GM03348 (cell line): ENCODE measurements at regions not wholly inside any gene's neighbourhood (a gene's known extent, or its start where the extent isn't known, plus 50 kb on each side); places are given as distances from the start of the nearest gene placed in this dataset.
"Not testable (repeated sequence)": the region's sequence is repeated elsewhere in the genome, so short reads cannot be mapped to it uniquely, and the experiment has no call there.

Experiments
- DNase-seq: peaks from one replicate; pipeline ENCODE4 v3.0.0; 2012; ENCODE audit warnings: low spot score

GRCh38 chr2:19100570-19100969, 257.9 kb downstream of the OSR1 start:
- no peak for DNase-seq

GRCh38 chr2:19099181-19099580, 259.2 kb downstream of the OSR1 start:
- no peak for DNase-seq

DNA sequence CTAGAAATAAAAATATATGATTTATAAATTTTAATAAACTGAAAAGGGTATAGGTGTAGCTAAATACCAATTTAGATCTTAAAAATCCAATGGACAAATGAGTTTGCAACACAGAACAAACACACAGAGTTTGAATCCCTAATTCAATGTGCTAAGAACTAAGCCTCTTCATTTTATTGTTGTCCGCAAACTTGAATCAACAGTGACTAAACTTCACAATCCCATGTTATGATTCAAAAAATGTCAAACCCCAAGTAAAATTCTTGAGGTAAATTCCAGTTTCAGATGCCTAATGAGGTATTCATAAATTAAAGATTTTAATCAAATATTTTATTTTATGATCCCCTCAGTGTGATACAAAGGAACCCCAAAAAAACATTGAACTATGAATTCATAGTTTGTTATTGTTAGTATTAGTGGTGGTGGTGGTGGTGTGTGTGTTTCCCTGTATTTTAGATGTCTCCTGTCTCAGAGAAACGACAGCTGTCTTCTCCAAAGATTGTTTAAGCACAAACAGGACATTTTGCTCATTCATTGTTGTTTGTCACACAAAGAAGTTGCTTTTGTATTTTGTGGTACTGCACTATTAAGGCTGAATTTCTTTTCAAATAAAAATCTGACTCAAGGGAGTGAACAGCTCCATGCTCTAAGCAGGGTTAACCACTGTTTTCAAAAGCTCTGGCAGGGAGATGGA, 259.8 kb downstream of the OSR1 start:
- DNase-seq, result no peak

DNA sequence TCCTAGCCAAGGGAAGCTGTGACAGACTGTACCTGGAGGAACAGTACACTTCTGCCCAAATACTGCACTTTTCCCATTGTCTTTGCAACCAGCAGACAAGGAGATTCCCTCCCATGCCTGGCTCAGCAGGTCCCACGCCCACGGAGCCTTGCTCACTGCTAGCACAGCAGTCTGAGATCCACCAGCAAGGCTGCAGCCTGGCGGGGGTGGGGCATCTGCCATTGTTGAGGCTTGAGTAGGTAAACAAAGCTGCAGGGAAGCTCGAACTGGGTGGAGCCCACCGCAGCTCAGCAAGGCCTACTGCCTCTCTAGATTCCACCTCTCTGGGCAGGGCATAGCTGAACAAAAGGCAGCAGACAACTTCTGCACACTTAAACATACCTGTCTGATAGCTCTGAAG, 268.9 kb downstream of the OSR1 start:
- DNase-seq, result not testable (repeated sequence)

GRCh38 chr2:19086231-19086651, 272.2 kb downstream of the OSR1 start:
- no peak for DNase-seq

- DNase-seq, result no peak
Measured at GRCh38 chr2:19078709-19079108, 279.7 kb downstream of the OSR1 start.

GRCh38 chr2:19073522-19073921, 284.9 kb downstream of the OSR1 start:
- DNase-seq, result peak; percentile 18

- DNase-seq, result no peak
Measured at GRCh38 chr2:19072161-19072560, 286.3 kb downstream of the OSR1 start.

GRCh38 chr2:19070886-19071285, 287.5 kb downstream of the OSR1 start:
- DNase-seq, result no peak

DNA sequence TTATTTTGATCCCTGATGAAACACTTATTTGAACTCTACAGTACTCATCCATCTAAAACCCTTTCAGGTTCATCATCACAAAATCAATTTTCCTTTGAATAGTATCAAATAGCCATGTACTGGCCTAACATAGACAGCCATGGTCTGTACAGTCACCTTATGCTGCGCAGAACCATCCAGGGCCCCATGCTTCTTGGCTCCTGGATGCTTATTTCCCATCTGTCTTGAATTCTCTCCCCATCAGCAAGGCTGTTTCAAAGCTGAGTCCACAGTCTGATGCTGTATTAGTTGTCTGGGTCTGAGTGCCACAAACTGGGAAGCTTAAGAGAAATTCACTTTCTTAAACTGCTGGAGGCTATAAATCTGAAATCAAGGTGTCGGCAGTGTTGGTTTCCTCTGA, 290.2 kb downstream of the OSR1 start:
- DNase-seq, result no peak

DNA sequence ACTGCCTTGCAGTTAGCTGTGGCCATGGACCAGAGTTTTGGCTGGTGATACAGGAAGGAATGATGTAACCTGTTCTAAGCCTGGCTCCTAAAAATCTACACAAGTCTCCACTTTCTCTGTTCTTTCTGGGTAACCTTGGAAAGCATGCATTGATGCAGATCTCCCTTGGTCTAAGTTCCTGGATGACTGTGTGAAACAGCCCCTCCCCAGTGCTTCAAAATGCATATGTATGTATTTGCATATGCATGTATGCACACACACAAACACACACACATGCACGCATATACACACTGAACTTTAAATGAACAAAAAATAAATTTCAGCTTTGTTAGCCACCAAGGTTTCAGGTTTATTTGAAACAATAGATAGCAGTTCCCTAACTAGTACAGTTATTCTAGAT, 296.1 kb downstream of the OSR1 start:
- no peak for DNase-seq

- no peak for DNase-seq
Measured at GRCh38 chr2:19059076-19059475, 299.3 kb downstream of the OSR1 start.

DNA sequence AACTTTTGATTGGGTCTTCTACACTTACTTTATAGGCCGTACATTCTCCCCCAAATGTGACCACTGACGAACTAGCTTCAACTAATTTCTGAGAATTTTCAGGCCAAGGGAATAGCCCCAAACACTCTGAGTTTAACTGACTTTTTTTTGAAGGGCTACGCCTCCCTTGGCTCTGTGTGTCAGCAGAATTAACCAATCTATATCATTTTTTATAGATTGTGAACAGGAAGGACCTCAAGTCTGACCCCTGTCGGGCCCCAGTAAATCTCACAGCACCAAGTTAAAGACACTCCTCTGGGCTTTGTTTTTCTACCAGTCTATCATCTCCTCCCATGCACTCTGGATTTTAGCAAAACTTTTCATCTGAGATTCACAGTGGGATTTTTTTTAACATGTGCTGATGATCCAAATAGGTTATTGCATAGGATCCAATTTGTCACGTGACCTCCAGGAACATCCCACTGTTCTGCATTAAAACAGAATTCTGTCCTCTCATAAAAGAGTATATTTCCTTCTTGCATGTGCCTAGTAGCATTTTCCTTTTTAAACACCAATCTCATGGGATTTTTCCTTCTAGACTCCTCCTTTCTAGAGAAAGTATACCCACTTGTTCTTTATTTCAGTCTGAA, 307.1 kb downstream of the OSR1 start:
- DNase-seq, result no peak

- DNase-seq, result no peak
Measured at GRCh38 chr2:19050354-19050753, 308.1 kb downstream of the OSR1 start.

DNA sequence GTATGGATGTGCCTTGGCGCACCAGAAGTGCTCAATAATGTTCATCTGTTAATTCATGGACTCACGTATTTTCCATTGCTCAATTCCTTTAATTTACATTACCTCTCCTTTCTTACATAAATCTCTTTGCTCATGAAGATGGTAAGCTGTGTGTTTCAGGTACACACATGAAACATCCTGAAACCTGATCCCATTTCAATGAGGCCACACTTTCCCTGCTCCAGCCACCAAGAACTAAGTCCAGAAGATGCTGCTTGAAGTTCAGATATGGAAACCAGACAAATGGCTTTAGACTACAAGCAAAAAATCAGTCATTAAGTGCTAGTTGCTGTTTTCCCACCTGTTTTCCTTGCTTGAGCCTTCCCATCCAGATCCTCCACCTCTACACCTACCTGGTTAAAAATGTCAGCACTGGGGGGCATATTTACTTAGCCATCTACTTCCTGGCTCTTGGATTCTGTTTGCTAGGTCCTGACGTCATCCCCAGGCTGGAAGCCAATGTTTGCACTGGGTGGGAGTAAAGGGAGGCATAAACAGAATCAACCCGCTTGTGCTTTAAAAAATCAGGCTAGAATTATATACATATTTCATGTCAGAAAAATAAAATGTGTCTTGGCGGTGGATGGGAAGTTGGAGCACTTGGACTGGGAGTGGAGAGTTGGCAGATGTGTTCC, 309.7 kb downstream of the OSR1 start:
- no peak for DNase-seq

GRCh38 chr2:19046986-19047780, 311.2 kb downstream of the OSR1 start:
- DNase-seq, result no peak

DNA sequence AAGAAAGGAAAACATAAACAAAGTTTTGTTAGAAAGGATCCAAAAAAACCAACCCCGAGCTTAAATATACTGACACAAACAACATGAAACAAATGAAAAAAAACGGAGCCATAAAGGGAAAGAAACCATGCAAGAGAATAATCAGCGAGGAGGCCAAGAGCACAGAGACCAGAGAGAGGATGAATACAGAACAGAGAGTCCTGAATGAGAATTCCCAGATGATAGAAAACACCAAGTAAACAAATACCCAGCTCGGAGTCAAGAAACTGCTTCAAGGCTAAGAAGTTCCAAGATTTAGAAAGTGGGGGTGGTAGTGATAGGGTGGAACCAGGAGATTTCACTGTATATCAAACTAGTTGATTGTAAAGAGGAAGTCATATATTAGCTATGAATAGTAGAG, 313.3 kb downstream of the OSR1 start:
- no peak for DNase-seq

DNA sequence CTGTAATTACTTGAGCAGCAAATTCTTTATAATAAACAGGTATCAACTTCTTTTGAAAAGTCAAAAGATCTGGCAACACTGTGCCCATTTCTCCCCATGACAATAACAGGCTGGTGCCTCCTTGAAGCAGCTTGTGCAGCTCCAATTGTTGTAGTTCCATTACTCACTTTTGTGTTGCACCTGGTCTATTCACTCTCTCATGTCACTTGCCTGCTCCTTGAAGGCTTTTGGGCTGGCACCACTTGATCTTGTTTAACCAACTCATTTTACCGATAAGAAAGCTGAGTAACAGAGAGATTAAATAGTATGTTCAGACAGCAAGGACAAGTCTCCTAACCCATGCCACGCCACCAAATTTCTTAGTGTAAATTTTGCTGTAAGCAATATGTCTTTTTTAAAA, 314.5 kb downstream of the OSR1 start:
- no peak for DNase-seq

- DNase-seq, result no peak
Measured at GRCh38 chr2:19041434-19042041, 316.9 kb downstream of the OSR1 start.

DNA sequence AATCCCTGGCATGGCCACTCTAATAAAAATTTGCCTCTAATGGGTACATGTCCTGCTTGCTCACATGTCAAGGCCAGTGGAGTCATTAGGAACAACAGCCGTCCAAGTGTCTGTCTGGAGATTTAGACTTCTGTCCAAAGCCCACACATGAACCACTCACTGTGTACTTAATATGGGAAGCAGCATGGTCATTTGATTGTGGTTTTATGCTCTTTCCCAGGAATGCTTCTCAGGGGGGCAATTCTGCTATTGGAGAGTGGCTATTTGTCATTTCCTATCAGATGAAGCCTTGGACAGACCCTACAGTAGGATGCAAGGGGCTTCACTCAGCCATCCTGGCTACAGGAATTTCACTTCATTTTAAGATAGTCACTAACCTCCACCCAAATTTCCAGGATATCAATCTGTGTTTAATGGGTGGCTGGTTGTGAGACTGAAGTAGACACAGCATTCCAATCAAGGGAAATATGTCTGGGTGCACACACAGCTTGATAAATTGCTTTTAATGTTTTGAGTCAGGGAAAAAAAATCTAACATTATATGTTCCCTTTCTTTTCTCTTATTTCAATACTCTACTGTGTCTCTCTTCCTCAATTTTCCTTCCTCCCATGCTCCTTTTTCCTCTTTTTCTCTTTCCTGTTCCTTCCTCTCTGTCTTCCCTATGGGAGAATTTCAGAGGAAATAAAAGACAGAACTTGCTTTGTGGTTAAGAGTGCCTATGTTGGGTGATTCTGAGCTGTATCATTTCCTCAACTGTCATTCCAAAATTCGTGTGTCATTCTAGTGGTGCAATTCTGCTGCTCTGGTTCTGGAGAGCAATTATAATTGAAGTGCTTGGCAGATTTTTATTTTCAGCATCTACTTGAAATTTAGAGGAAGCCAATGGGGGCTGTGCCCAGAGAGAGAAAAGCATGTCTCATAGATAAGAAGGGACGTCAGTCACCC, 320.1 kb downstream of the OSR1 start:
- DNase-seq, result peak; percentile 59

GRCh38 chr2:19036091-19036490, 322.3 kb downstream of the OSR1 start:
- no peak for DNase-seq
